Upper lobe of left lung (tissue), 4 donors: ENCODE measurements at regions not wholly inside any gene's neighbourhood (a gene's known extent, or its start where the extent isn't known, plus 50 kb on each side); places are given as distances from the start of the nearest gene placed in this dataset.

ENCODE experiments used
- CTCF ChIP-seq, 6 experiments: fragments of 450-650 bp in 4 of 6; fragments of 200-600 bp in 2 of 6; sonication (generic) in 2 of 6; IDR thresholded peaks; one replicate each; pipeline ENCODE4 v1.5.1; 2016 to 2019; ENCODE audit warnings: antibody characterized with exemption in 6 of 6
- POLR2A ChIP-seq, 4 donors: fragments of 450-650 bp; IDR thresholded peaks; one replicate each; pipeline ENCODE4 v1.5.1; 2016 to 2017; ENCODE audit warnings: antibody characterized with exemption in 4 of 4, mild to moderate bottlenecking in 2 of 4
- POLR2AphosphoS5 ChIP-seq, 2 donors: sonication (generic); formaldehyde crosslinking; IDR thresholded peaks; one replicate each; pipeline ENCODE4 v1.5.1; 2017; ENCODE audit warnings: antibody characterized with exemption in 2 of 2

GRCh38 chr1:195082183-195082582 lies 1526.1 kb downstream of the KCNT2 start:
- TF ChIP-seq POLR2A (IDR thresholded peaks at IDR 0.05) (no peak), CTCF (IDR thresholded peaks at IDR 0.05) (no peak), POLR2AphosphoS5 (IDR thresholded peaks at IDR 0.05) (no peak)
